HepG2 (cell line): ENCODE measurements at regions not wholly inside any gene's neighbourhood (a gene's known extent, or its start where the extent isn't known, plus 50 kb on each side); places are given as distances from the start of the nearest gene placed in this dataset.

Source experiments
- ATAC-seq: fragments of 200-7000 bp; cut with Tn5 transposase; 3 replicates; pipeline ENCODE4 v1.9.1; 2020; ENCODE audit warnings: mild to moderate bottlenecking, moderate library complexity
- BruUV-seq: library from RNA; stranded (reverse); fragments of 400-500 nt; replicated peaks from 2 replicates; lab custom pipeline; 2021; lab: Mats Ljungman, UMichigan
- CTCF ChIA-PET: fragments of 300-600 bp; formaldehyde crosslinking; extraction: SDS; loops from one replicate; lab custom pipeline; 2021; ENCODE audit warnings: low total read pairs, inconsistent platforms, low intra/inter-chr PET ratio; lab: Yijun Ruan, JAX
- POLR2A ChIA-PET: fragments of 350-600 bp; sonication (Branson Sonifier 250); formaldehyde crosslinking; loops from one replicate; lab custom pipeline; 2020; ENCODE audit warnings: antibody characterized with exemption, inconsistent platforms; lab: Yijun Ruan, JAX
- DNase-seq: peaks from one replicate; pipeline ENCODE4 v3.0.0-alpha.2; 2015; ENCODE audit warnings: low spot score
- FAIRE-seq: peaks from 3 replicates; lab custom pipeline; 2011; peaks lifted over from hg19 to GRCh38; lab: Jason Lieb, UNC
- H2AFZ ChIP-seq: one replicate; pipeline ENCODE4 v1.6.1; 2011; ENCODE audit warnings: low read length, inconsistent platforms
- H3K27ac ChIP-seq: fragments of 300-600 bp; 3 replicates; pipeline ENCODE4 v1.8.0; 2011; ENCODE audit warnings: mixed run types, mild to moderate bottlenecking, mixed read lengths, low read length, inconsistent platforms; ENCODE audit not compliant: insufficient read depth; ENCODE audit errors: extremely low read length
- H3K27me3 ChIP-seq, 2 experiments: fragments of 200-600 bp in 1 of 2; 2 replicates in 1 of 2; 3 replicates in 1 of 2; pipeline versions ENCODE4 v1.6.0 to v1.8.0; 2011; ENCODE audit warnings: low read length in 2 of 2, mild to moderate bottlenecking in 2 of 2, moderate library complexity in 2 of 2, inconsistent platforms in 1 of 2; ENCODE audit not compliant: insufficient read depth in 2 of 2, control insufficient read depth in 1 of 2
- H3K36me3 ChIP-seq, 2 experiments: fragments of 200-600 bp in 1 of 2; replicated peaks in 1 of 2; 2 replicates in 1 of 2; 3 replicates in 1 of 2; pipeline versions ENCODE4 v1.5.1 to v1.8.0; 2011; ENCODE audit warnings: low read length in 2 of 2, inconsistent platforms in 1 of 2; ENCODE audit not compliant: insufficient read depth in 2 of 2, control insufficient read depth in 1 of 2
- H3K4me1 ChIP-seq: 2 replicates; pipeline ENCODE4 v1.5.1; 2012; ENCODE audit warnings: low read length, inconsistent platforms; ENCODE audit not compliant: insufficient read depth
- H3K4me2 ChIP-seq: 2 replicates; pipeline ENCODE4 v1.6.0; 2011; ENCODE audit warnings: low read depth, low read length, inconsistent platforms
- H3K4me3 ChIP-seq, 3 experiments: fragments of 200-600 bp in 1 of 3; sonication (generic), shearing (Covaris generic) in 1 of 3; replicated peaks in 1 of 3; 2 replicates each; pipeline ENCODE4 v1.5.1; 2011 to 2016; ENCODE audit warnings: low read length in 3 of 3, inconsistent platforms in 2 of 3, low read depth in 2 of 3, mild to moderate bottlenecking in 2 of 3, control low read depth in 1 of 3, mixed read lengths in 1 of 3; ENCODE audit not compliant: insufficient read depth in 1 of 3
- H3K79me2 ChIP-seq: one replicate; pipeline ENCODE4 v1.6.1; 2011; ENCODE audit warnings: low read length, inconsistent platforms; ENCODE audit not compliant: insufficient read depth
- H3K9ac ChIP-seq: 2 replicates; pipeline ENCODE4 v1.6.0; 2011; ENCODE audit warnings: mild to moderate bottlenecking, low read depth, low read length, inconsistent platforms; ENCODE audit not compliant: insufficient read depth
- H3K9me3 ChIP-seq: 2 replicates; pipeline ENCODE4 v1.5.1; 2012; ENCODE audit warnings: mild to moderate bottlenecking, low read length
- H4K20me1 ChIP-seq: 2 replicates; pipeline ENCODE4 v1.6.0; 2011; ENCODE audit warnings: inconsistent platforms, mild to moderate bottlenecking, low read length, moderate library complexity; ENCODE audit not compliant: insufficient read depth
- HMG20A ChIP-seq: IDR thresholded peaks from 2 replicates; pipeline ENCODE4 v1.6.1; 2016; ENCODE audit warnings: borderline replicate concordance
- KDM4B ChIP-seq: sonication (generic); formaldehyde crosslinking; IDR thresholded peaks from 2 replicates; pipeline ENCODE4 v1.4.0; 2020; ENCODE audit warnings: missing genetic modification reagents
- LRRFIP1 ChIP-seq: sonication (generic); formaldehyde crosslinking; conservative IDR thresholded peaks from 2 replicates; pipeline ENCODE4 v1.4.0; 2020; ENCODE audit warnings: missing genetic modification reagents
- MEIS1 ChIP-seq: sonication (generic); formaldehyde crosslinking; IDR thresholded peaks from 2 replicates; pipeline ENCODE4 v1.9.0; 2021; ENCODE audit warnings: mild to moderate bottlenecking, missing genetic modification reagents, moderate library complexity, borderline replicate concordance
- MTF2 ChIP-seq: sonication (generic); formaldehyde crosslinking; IDR thresholded peaks from 2 replicates; pipeline ENCODE4 v1.5.0; 2020; ENCODE audit warnings: missing genetic modification reagents, borderline replicate concordance
- MXD1 ChIP-seq: sonication (generic); formaldehyde crosslinking; IDR thresholded peaks from 2 replicates; pipeline ENCODE4 v1.4.0; 2020; ENCODE audit warnings: mild to moderate bottlenecking, missing genetic modification reagents
- NFATC3 ChIP-seq: sonication (generic); formaldehyde crosslinking; IDR thresholded peaks from 2 replicates; pipeline ENCODE4 v1.5.1; 2020; ENCODE audit warnings: mild to moderate bottlenecking, missing genetic modification reagents
- NONO ChIP-seq, 2 experiments: fragments of 450-650 bp in 1 of 2; sonication (generic) in 1 of 2; formaldehyde crosslinking in 1 of 2; IDR thresholded peaks in 1 of 2; conservative IDR thresholded peaks in 1 of 2; 2 replicates each; pipeline versions ENCODE4 v1.6.1 to v1.8.0; 2017 to 2022; ENCODE audit warnings: mild to moderate bottlenecking in 1 of 2, missing genetic modification reagents in 1 of 2, moderate library complexity in 1 of 2
- PATZ1 ChIP-seq: sonication (generic); formaldehyde crosslinking; IDR thresholded peaks from 2 replicates; pipeline ENCODE4 v1.4.0; 2020; ENCODE audit warnings: missing genetic modification reagents
- POGK ChIP-seq: sonication (generic); formaldehyde crosslinking; conservative IDR thresholded peaks from 2 replicates; pipeline ENCODE4 v1.8.0; 2022; ENCODE audit warnings: mild to moderate bottlenecking, moderate library complexity, missing genetic modification reagents
- RARA ChIP-seq: IDR thresholded peaks from 2 replicates; pipeline ENCODE4 v1.6.1; 2016; ENCODE audit warnings: missing genetic modification reagents, missing compliant biosample characterization
- SIN3B ChIP-seq: fragments of 150-350 bp; IDR thresholded peaks from 2 replicates; pipeline ENCODE4 v1.6.1; 2014; ENCODE audit warnings: low read length
- ZBTB46 ChIP-seq: sonication (generic); formaldehyde crosslinking; IDR thresholded peaks from 2 replicates; pipeline ENCODE4 v1.4.0; 2020; ENCODE audit warnings: mild to moderate bottlenecking, missing genetic modification reagents, borderline replicate concordance
- ZNF432 ChIP-seq: sonication (generic); formaldehyde crosslinking; IDR thresholded peaks from 2 replicates; pipeline ENCODE4 v1.5.0; 2020; ENCODE audit warnings: missing genetic modification reagents, mild to moderate bottlenecking, borderline replicate concordance
- WGBS: methylation state at CpG from one replicate; pipeline ENCODE4 v1.1.6; 2017; ENCODE audit warnings: low lambda C conversion rate; 5-methylcytosine and 5-hydroxymethylcytosine counted together
- in situ Hi-C: cut with HindIII; loops from 2 replicates; pipeline ENCODE4 v1.10.0; 2017; ENCODE audit warnings: low pct_unique_long_range_greater_than_20kb; ENCODE audit not compliant: extremely low pct_ligation_motif_present
- intact Hi-C: fragments of 100-400 bp; cut with micrococcal nuclease; formaldehyde crosslinking; loops from one replicate; pipeline ENCODE4 v1.10.0; 2022; ENCODE audit not compliant: unreplicated experiment

- no peak for TF ChIP-seq PATZ1
These were observed 99.4 kb downstream of the LUZP4 start (continued) for GRCh38 chrX:115388879-115389278.

GRCh38 chrX:115390078-115390477 is 100.6 kb downstream of the LUZP4 start:
- intact Hi-C loops, result loop anchor here (10.0 kb wide), 1 partner anchor 105 kb away; no protein-coding TSS in a partner anchor
- in situ Hi-C loops, result no loop called here
- no peak overlapping the region for H3K9ac ChIP-seq
- H4K20me1 ChIP-seq, result no peaks in the 10 kb centered on the region
- no peak overlapping the region for H3K4me2 ChIP-seq
- H3K4me1 ChIP-seq, result peaks cover 46% of the 10 kb centered on the region
- FAIRE-seq (no peak), ATAC-seq (no peak), DNase-seq (no peak)
- 52% methylated on average over 3 of the region's 3 CpGs for WGBS
- H3K4me3 ChIP-seq, result no peak overlapping the region
- H3K27ac ChIP-seq, result no peak overlapping the region
- POLR2A ChIA-PET, result no interaction called here
- CTCF ChIA-PET, result no interaction called here
- H3K79me2 ChIP-seq, result no peaks in the 10 kb centered on the region
- H3K36me3 ChIP-seq, result no peaks in the 10 kb centered on the region
- no TSS peak for BruUV-seq
- no peaks in the 10 kb centered on the region for H3K27me3 ChIP-seq
- no peak overlapping the region for H2AFZ ChIP-seq
- H3K9me3 ChIP-seq, result no peaks in the 10 kb centered on the region
- TF ChIP-seq RARA (CRISPR knock-in tag) (no peak), ZNF432 (CRISPR knock-in tag) (no peak), SIN3B (no peak), MXD1 (CRISPR knock-in tag) (no peak), LRRFIP1 (CRISPR knock-in tag) (no peak), MTF2 (CRISPR knock-in tag) (no peak), ZBTB46 (no peak), HMG20A (CRISPR knock-in tag) (no peak), MEIS1 (no peak), NFATC3 (CRISPR knock-in tag) (no peak), NONO (IDR thresholded peaks at IDR 0.05) (no peak), NONO (CRISPR knock-in tag; conservative IDR thresholded peaks at IDR 0.05) (no peak), POGK (CRISPR knock-in tag) (no peak), KDM4B (CRISPR knock-in tag) (no peak)
